Stimulated activated CD4-positive, alpha-beta T cell treated with anti-CD3 and anti-CD28 coated beads, Interleukin-4, amount 100 ng/mL, for 48 hours (primary cell): ENCODE measurements at regions not wholly inside any gene's neighbourhood (a gene's known extent, or its start where the extent isn't known, plus 50 kb on each side); places are given as distances from the start of the nearest gene placed in this dataset.

ENCODE experiments used
- DNase-seq, 2 donors: peaks; one replicate each; pipeline ENCODE4 v3.0.0-alpha.2; 2020; ENCODE audit warnings: low read depth in 2 of 2

GRCh38 chr2:122164964-122165363 is 409.5 kb downstream of the TSN start:
- DNase-seq: no peak

- DNase-seq: no peak
These were observed 411.4 kb downstream of the TSN start for GRCh38 chr2:122166820-122167219.

- no peak for DNase-seq
These were observed 412.1 kb downstream of the TSN start for GRCh38 chr2:122167515-122167914.

- DNase-seq: no peak
These were observed 413.3 kb downstream of the TSN start for GRCh38 chr2:122168799-122169198.

GRCh38 chr2:122172812-122173211 is 417.4 kb downstream of the TSN start:
- no peak for DNase-seq

- DNase-seq: no peak
These were observed 418.6 kb downstream of the TSN start for GRCh38 chr2:122174061-122174460.

GRCh38 chr2:122179492-122180165 is 424.2 kb downstream of the TSN start:
- no peak for DNase-seq

GRCh38 chr2:122180972-122181371 is 425.5 kb downstream of the TSN start:
- DNase-seq: no peak

- DNase-seq: no peak
These were observed 427.3 kb downstream of the TSN start for GRCh38 chr2:122182616-122183355.

DNA sequence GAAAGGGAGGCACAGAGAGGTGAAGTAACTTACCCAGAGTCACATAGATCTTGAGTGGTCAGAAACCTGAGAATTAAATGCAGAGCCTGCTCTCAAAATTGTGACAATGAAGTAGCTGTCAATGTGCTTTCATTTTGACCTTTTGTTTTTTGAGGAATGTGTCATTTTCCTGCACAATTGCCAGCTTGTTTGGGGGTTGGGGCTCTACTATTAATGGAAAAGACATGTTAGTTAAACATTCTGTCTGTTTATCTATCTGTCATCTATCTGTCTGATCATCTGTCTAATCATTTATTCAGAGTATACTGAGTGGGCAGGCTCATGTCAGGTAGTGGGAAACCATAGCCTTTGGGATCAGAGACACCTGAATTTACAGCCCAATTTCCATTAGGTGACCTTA is 428.4 kb downstream of the TSN start:
- DNase-seq: no peak

DNA sequence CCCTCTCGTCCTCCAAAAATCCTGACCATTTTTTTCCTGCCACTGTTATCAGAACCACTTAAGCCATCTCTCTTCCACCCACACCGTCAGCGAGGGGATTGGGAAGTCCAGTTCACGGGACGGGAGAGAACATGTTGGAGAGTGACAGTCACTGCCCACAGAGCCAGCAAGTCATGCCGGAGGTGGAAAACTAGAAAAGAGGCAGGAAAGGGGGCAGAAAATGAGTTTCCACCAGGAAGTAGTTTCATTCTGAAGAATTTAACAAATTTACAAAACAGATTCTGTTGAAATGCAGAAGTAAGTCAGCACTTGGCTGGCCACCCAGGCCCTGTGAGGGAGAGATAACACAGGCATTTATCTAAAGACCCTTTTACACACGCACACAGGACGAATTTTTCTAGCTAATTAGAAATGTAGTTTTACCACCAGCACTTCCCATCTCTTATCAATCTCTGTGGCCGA is 431.3 kb downstream of the TSN start:
- DNase-seq: no peak

DNA sequence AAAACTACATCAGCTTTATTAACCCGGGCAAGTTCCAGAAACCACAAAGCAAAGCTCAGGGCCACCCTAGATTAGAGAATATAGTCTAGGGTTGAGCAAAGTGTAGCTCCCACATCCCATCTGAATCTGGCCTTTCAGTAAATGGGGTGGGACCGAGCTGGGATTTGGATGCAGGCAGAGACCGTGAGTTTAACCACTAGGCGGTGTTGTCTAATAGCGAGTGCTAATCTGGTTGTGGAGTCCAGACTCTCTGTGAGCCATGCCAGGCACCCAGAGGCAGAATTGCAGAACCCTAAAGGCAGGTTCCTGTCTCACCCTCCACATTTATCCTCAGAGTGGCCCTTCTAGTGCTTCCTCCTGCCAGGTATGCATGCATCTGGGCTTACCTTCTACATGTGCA is 435.9 kb downstream of the TSN start:
- DNase-seq: no peak

DNA sequence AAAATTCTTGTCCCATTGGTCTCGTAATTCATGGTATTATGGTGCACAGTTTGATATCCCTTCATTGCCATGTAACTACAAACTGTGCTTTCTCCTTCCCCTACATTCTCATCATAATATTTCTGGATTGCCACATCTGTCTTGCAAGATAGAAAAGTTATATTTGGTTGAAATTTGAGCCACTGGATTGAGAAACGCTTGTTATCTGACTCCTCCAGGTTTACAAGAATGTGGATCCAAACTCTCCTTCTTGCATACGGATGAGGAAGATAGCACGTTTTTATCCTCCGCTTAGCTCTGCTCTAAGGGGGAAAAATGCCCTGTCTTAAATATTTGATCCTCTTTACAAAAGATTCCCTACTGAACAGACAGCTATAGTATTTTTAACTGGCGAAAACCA is 438.2 kb downstream of the TSN start:
- DNase-seq: no peak

- DNase-seq: no peak
These were observed 439.1 kb downstream of the TSN start for GRCh38 chr2:122194546-122194945.

- DNase-seq: no peak
These were observed 448.1 kb downstream of the TSN start for GRCh38 chr2:122203523-122203922.

DNA sequence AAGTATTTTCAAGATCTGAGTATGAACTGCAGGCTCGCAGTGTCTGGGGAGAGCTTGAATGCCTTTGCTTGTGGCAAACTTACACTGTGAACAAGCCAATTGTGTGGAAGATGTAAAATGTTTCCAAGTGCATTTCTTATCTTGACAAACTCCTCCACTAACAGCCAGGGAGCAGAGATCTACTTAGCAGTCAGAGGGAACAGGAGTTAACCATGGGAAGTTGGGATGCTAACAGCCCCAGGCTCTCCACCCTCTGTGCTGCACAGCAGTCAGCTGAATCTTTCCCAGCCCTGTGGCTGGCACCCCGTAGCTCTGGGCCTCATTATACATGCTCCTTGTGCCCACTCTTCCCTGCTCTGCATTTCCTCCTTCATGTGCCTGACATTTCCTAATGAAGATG is 450.2 kb downstream of the TSN start:
- DNase-seq: no peak

- no peak for DNase-seq
These were observed 450.6 kb downstream of the TSN start for GRCh38 chr2:122206101-122206500.

- DNase-seq: no peak
These were observed 453.9 kb downstream of the TSN start for GRCh38 chr2:122209377-122209776.

DNA sequence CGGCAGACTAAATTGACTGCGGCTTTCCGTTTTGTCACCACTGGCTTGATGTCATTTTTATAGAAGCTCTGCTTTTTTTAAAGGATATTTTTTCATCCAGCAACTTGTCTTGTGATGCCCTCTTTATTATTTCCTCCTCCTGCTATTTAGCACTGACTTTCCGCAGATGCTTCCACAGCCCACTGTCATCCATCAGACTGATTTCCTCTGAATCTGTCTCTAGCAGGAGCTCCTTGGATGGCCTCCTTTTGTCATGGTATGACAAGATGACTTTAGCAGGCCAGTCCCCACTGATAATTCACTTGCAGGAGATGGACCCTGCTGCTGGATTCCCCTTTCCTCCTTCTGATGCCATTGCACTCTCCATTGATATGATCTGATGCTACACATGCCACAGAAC is 454.6 kb downstream of the TSN start:
- DNase-seq: no peak

GRCh38 chr2:122210898-122211856 is 455.7 kb downstream of the TSN start:
- DNase-seq: no peak

GRCh38 chr2:122213312-122213711 is 457.9 kb downstream of the TSN start:
- no peak for DNase-seq

- no peak for DNase-seq
These were observed 460.6 kb downstream of the TSN start for GRCh38 chr2:122216071-122216470.
